ENCODE measurements at regions not wholly inside any gene's neighbourhood (a gene's known extent, or its start where the extent isn't known, plus 50 kb on each side); places are given as distances from the start of the nearest gene placed in this dataset.

- TF ChIP-seq EZH2 (IDR thresholded peaks at IDR 0.05; ENCODE audit: insufficient read depth, poor library complexity, severe bottlenecking) (no peak), EZH2phosphoT487 (IDR thresholded peaks at IDR 0.05; ENCODE audit: insufficient read depth, low read depth) (no peak)
Measured at GRCh38 chr16:61320791-61321190, 715.4 kb downstream of the CDH8 start.
